Suprapubic skin (tissue), 4 donors: ENCODE measurements at regions not wholly inside any gene's neighbourhood (a gene's known extent, or its start where the extent isn't known, plus 50 kb on each side); places are given as distances from the start of the nearest gene placed in this dataset.

ENCODE experiments used
- CTCF ChIP-seq, 2 donors: fragments of 200-600 bp in 1 of 2; fragments of 450-650 bp in 1 of 2; sonication (generic) in 1 of 2; IDR thresholded peaks; one replicate each; pipeline ENCODE4 v1.5.1; 2016 to 2019; ENCODE audit warnings: antibody characterized with exemption in 2 of 2, mild to moderate bottlenecking in 1 of 2, moderate library complexity in 1 of 2
- POLR2A ChIP-seq, 2 donors: fragments of 450-650 bp; IDR thresholded peaks; one replicate each; pipeline ENCODE4 v1.6.1; 2017; ENCODE audit warnings: antibody characterized with exemption in 2 of 2, mild to moderate bottlenecking in 2 of 2, moderate library complexity in 2 of 2
- POLR2AphosphoS5 ChIP-seq, 3 donors: sonication (generic); formaldehyde crosslinking; IDR thresholded peaks; one replicate each; pipeline ENCODE4 v1.6.1; 2017; ENCODE audit warnings: antibody characterized with exemption in 3 of 3

- TF ChIP-seq POLR2A (IDR thresholded peaks at IDR 0.05) = no peak
- no peak for TF ChIP-seq CTCF (IDR thresholded peaks at IDR 0.05)
- TF ChIP-seq POLR2AphosphoS5 (IDR thresholded peaks at IDR 0.05) = peak in 1 of 3 donors; percentile 51
Observed at GRCh38 chr15:31465083-31465955, 138.7 kb downstream of the KLF13 start.
